ENCODE measurements at regions not wholly inside any gene's neighbourhood (a gene's known extent, or its start where the extent isn't known, plus 50 kb on each side); places are given as distances from the start of the nearest gene placed in this dataset.

DNA sequence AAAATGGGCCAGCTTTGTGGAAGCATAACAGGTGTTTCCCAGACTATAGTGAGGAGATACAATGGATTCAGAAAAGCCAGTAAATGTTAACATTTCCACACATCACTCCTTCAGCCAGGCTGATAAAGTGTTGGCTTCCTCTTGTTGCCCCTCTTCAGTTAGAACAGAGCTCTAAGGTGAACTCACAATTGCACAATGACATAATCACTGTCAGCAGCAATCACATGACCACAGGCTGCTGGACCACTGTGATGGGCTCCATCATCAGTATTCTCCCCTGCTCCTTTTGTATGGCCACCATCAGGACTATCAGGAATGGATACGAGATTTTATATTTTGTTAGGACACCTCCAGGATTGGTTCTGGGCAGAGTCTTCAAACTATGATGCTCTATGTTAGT, 849.4 kb upstream of the GHITM start:
- BruUV-seq (replicated peaks): no TSS peak

GRCh38 chr10:83301732-83302131, 837.6 kb upstream of the GHITM start:
- no peak for ATAC-seq

More for the DNA sequence above, 849.4 kb upstream of the GHITM start:
- Histone ChIP-seq H3K9ac (ENCODE audit: low read length) (no peak overlapping the region), H2AFZ (ENCODE audit: low read length) (no peak overlapping the region), H4K20me1 (ENCODE audit: low read length) (no peaks in the 10 kb centered on the region), H3F3A (ENCODE audit: low read length, unreplicated experiment) (no peaks in the 10 kb centered on the region), H3K4me2 (ENCODE audit: low read length) (no peak overlapping the region), H3K36me3 (ENCODE audit: low read depth, low read length) (no peaks in the 10 kb centered on the region), H3K9me2 (replicated peaks; ENCODE audit: low read length) (no peaks in the 10 kb centered on the region), H3K27ac (ENCODE audit: low read length) (no peak overlapping the region), H3K27me3 (ENCODE audit: low read length) (no peaks in the 10 kb centered on the region), H3K4me1 (ENCODE audit: insufficient read depth, low read length) (no peaks in the 10 kb centered on the region), H3K79me2 (ENCODE audit: low read length) (no peaks in the 10 kb centered on the region), H3K9me3 (ENCODE audit: low read length) (no peaks in the 10 kb centered on the region), H3K4me3 (ENCODE audit: low read length) (no peak overlapping the region)
- intact Hi-C loops (cut with micrococcal nuclease): no loop called here
- DNase-seq: no peak
- TF ChIP-seq EZH2phosphoT487 (IDR thresholded peaks at IDR 0.05; ENCODE audit: borderline replicate concordance, low read length) (no peak), CTCF (conservative IDR thresholded peaks at IDR 0.05; ENCODE audit: low read depth, low read length) (no peak), EZH2 (IDR thresholded peaks at IDR 0.05; ENCODE audit: low read length, unreplicated experiment) (no peak)
- ATAC-seq: no peak
- POLR2A ChIA-PET (ENCODE audit: unreplicated experiment): no interaction called here
- CTCF ChIA-PET: no interaction called here

More at GRCh38 chr10:83301732-83302131, 837.6 kb upstream of the GHITM start:
- no peak overlapping the region for H2AFZ ChIP-seq (ENCODE audit: low read length)
- ChIA-PET POLR2A (ENCODE audit: unreplicated experiment) (no interaction called here), CTCF (no interaction called here)
- TF ChIP-seq EZH2 (IDR thresholded peaks at IDR 0.05; ENCODE audit: low read length, unreplicated experiment) (no peak), EZH2phosphoT487 (IDR thresholded peaks at IDR 0.05; ENCODE audit: borderline replicate concordance, low read length) (no peak), CTCF (conservative IDR thresholded peaks at IDR 0.05; ENCODE audit: low read depth, low read length) (no peak)
- no peaks in the 10 kb centered on the region for H3F3A ChIP-seq (ENCODE audit: low read length, unreplicated experiment)
- no peak overlapping the region for H3K4me3 ChIP-seq (ENCODE audit: low read length)
- H4K20me1 ChIP-seq (ENCODE audit: low read length): no peaks in the 10 kb centered on the region
- no peak overlapping the region for H3K27ac ChIP-seq (ENCODE audit: low read length)
- H3K27me3 ChIP-seq (ENCODE audit: low read length): no peaks in the 10 kb centered on the region
- H3K4me2 ChIP-seq (ENCODE audit: low read length): no peak overlapping the region
- intact Hi-C loops (cut with micrococcal nuclease): no loop called here
- no peak for DNase-seq
- no peaks in the 10 kb centered on the region for H3K9me2 ChIP-seq (replicated peaks; ENCODE audit: low read length)
- H3K36me3 ChIP-seq (ENCODE audit: low read depth, low read length): no peaks in the 10 kb centered on the region
- no peaks in the 10 kb centered on the region for H3K4me1 ChIP-seq (ENCODE audit: insufficient read depth, low read length)
- no TSS peak for BruUV-seq (replicated peaks)
- no peak overlapping the region for H3K9ac ChIP-seq (ENCODE audit: low read length)
- no peaks in the 10 kb centered on the region for H3K79me2 ChIP-seq (ENCODE audit: low read length)
- peaks cover 7% of the 10 kb centered on the region; the same call in 1 of the 2 replicates for H3K9me3 ChIP-seq (ENCODE audit: low read length)

Data from PC-3 (cell line).